GM19023 (cell line): ENCODE measurements at regions not wholly inside any gene's neighbourhood (a gene's known extent, or its start where the extent isn't known, plus 50 kb on each side); places are given as distances from the start of the nearest gene placed in this dataset.

Source experiments
- ATAC-seq: cut with Tn5 transposase; IDR thresholded peaks from one replicate; pipeline ENCODE4 v1.9.1; 2021; ENCODE audit warnings: mild to moderate bottlenecking, moderate library complexity; ENCODE audit not compliant: unreplicated experiment

DNA sequence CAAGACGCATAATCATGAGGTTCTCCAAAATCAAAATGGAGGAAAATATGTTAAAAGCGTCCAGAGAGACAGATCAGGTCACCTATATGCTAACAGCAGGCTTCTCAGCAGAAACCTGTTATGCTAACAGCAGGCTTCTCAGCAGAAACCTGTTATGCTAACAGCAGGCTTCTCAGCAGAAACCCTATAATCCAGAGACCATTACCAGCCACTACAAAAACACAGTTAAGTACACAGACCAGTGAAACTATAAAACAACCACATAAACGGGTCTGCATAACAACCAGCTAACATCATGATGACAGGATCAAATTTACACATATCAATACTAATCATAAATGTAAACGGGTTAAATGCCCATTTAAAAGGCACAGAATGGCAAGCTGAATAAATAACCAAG is 1548.4 kb upstream of the TMEFF2 start:
- no peak for ATAC-seq

DNA sequence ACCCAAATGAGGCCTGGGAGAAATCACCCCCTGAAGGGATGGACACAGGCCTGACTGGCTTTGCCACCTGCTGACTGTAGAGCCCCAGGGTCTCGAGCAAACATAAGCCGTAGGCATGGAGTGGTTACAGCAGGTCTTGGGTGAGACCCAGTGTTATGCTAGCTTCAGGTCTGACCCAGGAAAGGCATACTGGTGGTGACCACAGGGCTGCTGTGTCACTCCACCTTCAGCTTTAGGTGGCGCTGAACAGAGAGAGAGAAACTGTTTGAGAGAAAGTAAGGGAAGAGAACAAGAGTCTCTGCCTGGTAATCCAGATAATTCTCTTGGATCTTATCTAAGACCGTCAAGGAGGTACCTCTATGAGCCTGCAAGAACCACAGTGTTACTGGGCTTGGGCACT is 1544.2 kb upstream of the TMEFF2 start:
- no peak for ATAC-seq

DNA sequence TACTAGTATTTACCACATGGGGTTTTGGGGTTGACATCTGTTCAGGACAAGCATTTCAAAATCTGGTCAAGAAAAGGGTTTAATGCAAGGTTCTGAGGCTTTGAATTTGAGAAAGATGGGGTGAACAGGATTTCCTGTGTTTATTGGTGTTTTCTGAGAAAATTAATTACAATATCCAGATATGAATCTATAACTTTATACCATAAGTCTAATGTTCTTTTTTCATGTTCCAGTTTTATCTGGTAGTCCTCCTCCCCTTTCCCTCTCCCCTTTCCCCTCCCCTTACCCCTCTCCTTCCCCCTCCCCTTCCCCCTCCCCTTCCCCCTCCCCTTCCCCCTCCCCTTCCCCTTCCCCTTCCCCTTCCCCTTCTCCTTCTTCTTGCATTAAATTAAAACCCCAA is 1518.2 kb upstream of the TMEFF2 start:
- no peak for ATAC-seq

DNA sequence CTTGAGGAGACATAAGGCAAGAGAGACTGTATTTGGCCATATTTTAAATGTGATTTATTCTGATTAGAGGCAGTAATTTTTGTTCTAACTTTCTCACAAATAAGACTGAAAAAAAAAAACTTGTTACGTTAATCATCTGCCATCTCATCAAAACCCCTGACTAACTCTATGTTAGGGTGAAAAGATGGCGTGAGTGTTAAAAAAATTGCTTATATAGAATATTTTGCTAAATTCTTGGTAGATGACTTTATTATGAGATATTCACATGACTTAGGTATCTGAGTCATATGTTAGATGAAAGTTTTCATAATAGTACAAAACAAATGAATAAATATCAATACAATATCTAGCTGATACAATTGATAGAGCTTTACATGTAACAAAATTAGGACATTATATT is 1508.7 kb upstream of the TMEFF2 start:
- no peak for ATAC-seq

DNA sequence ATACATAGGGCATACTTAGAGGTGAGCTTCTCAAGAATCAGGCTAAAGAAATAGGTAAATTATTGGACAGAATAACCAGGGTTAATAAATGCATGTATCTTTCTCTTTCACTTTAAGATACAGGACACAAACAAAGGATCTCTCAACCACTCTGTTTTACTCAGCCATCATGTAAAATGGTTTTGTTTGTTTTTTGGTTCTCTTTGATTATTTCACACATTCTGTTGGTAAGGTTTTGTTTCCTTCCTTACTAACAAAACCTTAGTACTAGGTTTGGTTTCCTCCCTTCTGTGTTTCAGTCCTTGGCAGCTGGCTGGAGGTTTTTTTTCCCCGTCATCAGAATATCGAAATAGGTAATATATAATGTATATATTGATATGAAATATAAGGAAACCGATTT is 1506.8 kb upstream of the TMEFF2 start:
- ATAC-seq = no peak

DNA sequence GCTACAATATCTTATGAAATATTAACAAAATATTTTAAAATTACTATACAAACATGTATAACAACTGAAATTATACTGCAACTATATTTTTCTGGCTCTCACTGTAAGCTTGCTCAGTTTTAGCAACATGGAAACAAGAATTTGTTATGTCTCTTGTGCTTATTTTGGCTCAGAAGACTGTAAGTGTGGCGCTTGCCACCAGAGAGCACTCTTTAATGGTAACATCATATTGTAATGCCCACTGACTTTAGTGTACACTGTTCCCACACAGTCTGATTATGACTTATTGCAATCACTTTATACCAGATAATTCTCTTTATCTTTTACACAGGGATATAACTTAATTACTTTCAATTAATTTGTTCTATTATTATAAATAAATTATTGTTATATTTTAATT is 1500.6 kb upstream of the TMEFF2 start:
- ATAC-seq = no peak

DNA sequence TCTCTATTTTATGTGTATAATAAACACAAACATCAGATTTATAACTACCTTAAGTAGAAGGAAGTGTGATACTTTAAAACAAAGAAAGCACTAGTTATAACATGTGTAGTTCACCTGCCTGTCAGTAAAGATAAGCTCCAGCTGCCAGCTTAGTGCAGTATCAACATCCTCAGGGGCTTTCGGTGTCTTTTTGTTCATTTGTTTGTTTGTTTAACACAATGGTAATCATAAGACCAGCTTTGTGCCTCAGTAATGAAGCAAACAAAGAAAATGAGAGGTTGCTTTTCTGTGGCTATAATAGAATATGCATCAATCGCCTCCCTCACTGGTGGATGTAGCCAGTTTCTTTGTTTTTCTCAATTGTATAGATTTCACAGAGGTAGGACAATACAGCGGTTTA is 1499.0 kb upstream of the TMEFF2 start:
- ATAC-seq = no peak

DNA sequence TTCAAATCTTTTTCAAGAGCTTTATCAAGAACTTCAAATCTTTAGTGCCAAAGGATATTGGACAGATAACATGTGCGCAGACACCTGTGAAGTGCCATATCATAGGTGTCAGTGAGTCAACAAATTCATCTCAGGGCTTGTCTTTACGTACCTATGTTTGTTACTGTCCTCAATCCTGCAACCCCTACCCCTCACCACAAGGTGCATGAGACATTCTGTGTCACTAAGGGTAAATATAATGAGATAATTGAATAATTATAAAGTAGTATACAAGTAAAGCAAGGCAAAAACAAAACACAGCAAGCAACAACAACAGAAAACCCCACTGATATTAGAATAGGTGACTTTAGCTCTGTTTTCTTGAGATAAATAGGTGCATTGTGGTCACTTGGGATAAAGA is 1495.8 kb upstream of the TMEFF2 start:
- ATAC-seq = no peak

DNA sequence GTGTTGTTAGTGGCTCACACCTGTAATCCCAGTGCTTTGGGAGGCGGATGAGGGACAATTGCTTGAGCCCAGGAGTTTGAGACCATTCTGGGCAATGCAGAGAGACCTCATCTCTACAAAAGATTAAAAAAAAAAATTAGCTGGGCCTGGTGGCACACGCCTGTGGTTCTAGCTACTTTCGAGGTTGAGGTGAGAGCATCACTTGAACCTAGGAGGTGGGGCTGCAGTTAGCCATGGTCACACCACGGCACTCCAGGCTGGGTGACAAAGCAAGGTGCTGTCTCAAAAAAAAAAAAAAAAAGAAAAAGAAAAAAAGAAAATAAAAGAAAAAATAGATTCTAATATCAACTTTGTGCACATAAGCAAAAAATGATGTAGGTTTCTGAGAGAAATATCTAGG is 1492.5 kb upstream of the TMEFF2 start:
- ATAC-seq = no peak

DNA sequence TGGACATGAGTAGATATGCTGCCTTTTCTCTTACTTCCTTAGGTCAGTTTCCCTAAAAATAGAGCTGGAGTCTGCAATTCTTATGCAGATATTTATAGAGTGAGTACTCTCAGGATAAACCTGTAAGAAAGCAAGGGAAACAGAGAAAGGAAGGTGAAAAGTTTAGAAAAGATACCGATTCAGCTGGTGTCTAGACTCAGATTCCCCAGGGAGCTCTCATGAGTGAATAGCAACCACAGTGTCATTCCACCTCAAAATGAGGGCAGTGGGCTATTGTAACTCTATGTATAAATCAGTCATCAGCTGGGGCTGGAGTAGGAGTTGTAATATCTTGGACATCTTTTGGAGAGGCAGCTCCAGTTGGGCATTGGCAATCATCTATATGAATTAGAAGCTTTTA is 1485.1 kb upstream of the TMEFF2 start:
- no peak for ATAC-seq

DNA sequence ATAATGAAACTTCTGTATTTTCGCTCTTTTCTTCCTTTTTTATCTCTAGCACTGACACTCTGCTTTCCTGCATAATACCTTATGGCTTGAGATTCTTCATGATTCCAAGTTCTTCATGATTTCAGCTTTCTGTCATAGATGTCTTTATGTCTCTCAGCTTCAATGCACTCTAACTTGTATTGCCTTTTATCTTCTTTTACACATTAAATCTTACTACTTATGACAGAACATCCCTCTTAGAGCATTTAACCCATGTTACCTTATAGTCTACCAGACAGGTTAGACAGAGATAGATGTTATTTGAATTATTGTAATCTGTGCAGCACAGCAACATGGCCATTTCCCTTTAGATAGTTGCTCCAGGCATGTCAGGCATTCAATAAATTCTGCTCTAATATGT is 1475.7 kb upstream of the TMEFF2 start:
- no peak for ATAC-seq

DNA sequence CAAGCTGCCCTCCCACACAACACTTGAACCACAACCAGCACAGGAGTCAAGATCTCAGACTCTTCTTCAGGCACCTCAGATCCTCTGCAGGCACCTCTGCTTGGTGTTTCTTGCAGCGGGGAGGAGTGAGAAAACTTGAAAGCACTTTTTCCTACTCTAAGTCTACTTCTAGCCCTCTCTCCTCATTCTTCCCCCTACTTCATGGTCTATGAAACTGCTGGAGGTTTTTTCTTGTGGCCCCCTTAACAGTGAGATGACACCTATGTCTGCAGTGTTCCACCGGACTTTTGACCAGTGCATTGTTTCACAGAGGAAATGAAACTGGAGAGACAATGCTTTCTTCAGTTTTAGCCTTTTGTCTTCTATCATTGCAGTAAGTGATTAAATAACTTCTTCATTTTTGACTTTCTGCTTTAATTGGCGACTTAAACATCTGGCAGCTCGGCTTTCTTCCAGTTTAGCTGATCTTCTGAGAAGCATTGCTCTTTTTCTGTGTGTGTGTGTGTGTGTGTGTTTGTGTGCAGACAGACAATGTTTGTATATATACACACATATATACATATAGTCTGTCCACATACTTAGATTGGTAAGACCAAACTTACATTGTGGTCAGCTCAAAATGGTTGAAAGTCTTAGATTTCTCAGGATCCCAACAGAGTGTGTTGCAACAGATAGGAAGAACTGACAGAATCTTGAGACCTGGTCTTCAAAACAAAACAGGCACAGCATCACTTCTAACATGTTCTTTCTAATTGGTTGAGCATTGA is 1474.0 kb upstream of the TMEFF2 start:
- ATAC-seq = peak; percentile 76

DNA sequence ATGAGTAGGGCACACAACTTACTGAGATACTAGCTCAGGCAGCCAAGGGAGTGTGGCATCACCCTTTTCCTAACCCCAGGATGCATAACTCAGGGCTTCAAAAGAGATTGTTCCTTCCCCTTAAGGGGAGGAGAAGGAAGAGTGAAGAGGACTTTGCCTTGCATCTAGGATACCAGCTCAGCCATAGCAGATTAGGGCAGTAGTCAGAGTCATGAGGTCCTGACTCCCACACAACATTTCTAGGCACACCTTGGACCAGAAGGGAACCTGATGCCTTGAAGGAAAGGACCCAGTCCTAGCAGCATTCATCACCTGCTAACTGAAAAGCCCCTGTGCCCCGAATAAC is 1433.2 kb upstream of the TMEFF2 start:
- no peak for ATAC-seq

DNA sequence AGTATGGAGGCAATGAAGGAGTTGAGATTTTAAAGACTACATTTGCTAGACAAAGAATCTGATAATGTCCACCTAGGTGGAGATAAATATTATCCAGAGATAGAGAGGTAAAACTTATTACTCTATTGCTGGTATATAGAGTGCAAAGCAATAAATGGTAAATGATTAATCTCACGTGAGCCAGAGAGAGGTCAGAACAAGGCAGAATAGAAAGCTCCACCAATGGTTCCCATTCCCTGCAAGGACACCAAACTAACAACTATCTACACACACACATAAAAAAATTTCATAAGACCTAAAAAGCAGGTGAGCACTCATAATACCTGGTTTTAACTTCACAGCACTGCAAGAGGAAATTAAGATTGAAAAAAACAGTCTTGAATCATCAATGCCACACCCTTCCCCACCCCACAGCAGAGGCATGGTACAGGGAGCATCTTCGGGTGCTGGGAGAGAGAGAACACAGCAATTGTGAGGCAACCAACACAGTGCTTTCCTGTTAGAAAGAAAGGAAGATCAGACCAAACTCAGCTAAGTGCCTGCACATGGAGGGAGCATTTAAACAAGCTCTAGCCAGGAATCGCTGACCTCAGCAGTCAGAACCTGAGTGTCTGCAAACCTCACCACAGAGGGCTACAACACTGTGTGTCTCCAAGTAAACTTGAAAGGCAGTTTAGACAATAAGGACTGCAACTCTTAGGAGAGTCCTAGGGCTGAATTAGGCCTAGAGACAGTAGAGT is 1432.6 kb upstream of the TMEFF2 start:
- ATAC-seq = no peak

DNA sequence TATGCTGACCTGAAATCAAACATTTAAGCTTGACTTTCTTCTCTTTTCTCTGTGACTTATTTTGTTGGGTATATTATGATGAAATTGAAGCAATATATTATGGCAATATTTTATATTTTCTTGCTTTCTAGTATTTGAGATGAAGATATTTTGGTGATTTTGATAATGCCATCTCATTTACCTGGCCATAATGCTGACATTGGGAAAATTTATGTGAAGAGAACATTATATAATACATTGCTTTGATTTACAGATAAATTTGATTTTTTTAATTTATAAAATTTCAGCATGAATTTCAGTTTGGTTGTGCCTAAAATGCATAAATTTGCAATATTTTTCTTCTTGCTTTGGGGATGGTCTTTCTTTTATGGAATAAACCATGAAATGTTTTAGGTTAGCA is 1413.7 kb upstream of the TMEFF2 start:
- ATAC-seq = no peak

DNA sequence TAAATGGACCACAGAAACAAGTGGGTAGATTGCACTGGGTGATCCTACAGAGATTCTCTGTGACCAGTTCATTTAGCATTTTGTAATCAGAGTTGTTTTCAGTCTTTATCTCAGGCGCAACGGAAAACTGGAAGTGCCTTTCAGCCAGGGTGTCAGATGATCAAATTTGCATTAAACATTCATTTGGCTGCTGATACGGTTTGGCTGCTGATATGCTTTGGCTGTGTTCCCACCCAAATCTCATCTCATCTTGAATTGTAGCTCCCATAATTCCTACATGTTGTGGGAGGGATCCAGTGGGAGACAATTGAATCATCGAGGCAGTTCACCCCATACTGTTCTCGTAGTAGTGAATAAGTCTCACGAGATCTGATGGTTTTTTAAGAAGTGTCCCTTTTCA is 1396.1 kb upstream of the TMEFF2 start:
- no peak for ATAC-seq

DNA sequence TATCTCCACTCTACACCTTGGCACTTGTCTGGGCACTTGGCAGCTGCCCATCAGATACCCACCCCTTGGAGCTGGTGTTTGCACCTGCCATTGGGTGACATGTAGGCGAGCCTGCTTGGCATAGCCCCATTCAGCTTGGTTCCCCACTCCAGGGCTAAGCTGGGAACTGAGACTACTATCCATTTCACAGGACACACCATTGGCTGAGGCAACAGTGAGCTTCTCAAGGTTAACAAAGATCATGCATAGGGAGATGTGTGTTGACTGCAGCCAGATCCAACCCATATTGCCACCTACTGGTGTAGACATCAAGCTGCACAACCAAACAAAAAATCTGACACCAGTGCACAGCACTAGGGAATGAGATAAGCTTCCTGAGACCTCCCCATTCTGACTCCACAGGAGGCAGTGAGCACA is 1389.8 kb upstream of the TMEFF2 start:
- ATAC-seq = peak; percentile 85

DNA sequence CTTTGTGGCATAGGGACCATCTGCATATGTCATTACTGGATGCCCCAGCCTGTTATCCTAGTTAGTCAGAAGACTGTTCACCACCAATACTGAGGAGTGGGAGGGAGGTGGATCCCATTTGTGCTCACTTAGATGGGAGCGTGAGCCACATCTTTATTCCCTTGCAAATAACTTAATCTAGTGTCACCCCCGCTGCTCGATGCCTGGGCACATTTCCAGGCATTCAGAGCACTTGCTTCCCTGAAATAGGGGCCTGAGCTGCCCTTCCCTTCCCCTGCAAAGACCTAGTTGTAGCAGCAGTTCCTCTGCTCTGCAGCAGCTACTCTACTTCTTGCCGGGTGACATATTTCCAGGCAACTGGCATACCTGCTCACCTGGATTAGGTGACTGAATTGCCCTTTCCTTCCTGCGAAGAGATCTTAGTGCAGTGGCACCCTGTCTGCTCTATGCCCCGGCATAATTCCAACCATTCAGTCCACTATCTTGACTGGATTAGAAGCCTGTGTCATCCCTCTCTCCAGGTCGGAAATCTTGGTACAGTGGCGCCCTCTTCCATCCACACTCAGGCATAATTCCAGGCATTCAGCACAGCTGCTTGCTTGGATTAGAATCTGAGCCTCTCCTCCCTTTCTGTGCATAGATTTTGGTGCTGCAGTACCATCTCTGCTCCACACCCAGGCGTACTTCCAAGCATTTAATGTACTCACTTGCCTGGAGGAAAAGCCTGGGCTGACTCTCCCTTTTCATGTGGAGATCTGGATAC is 1389.1 kb upstream of the TMEFF2 start:
- no peak for ATAC-seq

DNA sequence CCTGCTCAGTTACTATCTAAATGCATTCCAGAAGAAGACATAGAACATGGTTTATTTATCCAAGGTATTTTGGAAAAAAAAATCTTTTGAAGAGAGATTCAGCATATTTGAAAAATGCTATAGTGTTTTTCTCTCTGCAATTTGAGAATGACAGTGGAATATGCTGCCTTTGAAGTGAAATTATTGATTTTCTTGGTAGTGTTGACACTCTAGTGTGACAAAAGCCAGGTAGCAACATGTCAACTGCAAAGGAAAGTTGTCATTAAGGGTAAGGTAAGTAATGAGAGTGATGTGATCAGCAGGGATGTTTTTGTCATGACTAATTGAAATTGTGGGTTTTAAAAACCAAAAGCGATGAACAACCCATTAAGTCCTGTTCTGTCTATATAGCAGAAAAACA is 1387.1 kb upstream of the TMEFF2 start:
- no peak for ATAC-seq

DNA sequence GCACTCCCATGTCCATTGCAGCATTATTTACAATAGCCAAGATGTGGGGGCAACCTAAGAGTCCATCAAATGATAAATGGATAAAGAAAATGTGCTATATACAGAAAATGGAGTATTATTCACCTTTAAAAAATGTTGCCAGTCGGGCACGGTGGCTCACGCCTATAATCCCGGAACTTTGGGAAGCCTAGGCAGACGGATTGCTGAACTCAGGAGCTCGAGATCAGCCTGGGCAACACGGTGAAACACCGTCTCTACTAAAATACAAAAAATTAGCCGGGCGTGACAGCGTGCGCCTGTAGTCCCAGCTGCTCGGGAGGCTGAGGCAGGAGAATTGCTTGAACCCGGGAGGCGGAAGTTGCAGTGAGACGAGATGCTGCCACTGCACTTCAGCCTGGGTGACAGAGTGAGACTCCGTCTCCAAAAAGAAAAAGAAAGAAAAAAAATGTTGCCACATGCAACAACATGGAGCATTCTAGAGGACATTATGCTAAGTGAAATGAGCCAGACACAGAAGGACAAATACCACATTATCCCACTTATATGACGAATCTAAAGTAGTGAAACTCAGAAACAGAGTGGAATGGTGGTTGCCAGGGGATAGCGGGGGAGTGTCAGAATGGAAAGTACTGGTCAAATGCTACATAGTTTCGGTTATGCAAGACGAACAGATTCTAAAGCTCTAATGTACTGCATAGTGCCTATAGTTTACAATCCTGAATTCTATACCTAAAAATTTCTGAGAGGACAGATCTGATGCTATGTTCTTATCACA is 1385.6 kb upstream of the TMEFF2 start:
- no peak for ATAC-seq

DNA sequence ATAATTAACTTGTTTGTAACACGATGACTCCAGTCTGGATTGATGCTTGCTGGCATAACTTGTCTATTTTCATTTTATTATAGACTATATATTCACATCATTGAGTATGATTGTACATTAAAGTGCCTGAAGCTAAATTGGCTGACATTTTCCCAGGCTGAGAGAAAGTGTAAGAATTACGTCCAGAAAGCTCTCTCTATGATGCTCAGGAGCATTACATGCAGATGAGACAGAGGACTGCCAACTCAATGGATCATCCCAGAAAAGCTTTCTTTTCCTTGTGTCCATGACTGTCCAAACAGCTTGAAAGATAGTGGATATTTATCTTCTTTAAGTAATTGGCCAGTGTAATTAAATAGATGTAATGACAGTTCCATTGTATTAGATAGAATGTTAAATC is 1372.2 kb upstream of the TMEFF2 start:
- ATAC-seq = no peak
